Iris pigment epithelial cell (primary cell): ENCODE measurements at regions not wholly inside any gene's neighbourhood (a gene's known extent, or its start where the extent isn't known, plus 50 kb on each side); places are given as distances from the start of the nearest gene placed in this dataset.
"Not testable (repeated sequence)": the region's sequence is repeated elsewhere in the genome, so short reads cannot be mapped to it uniquely, and the experiment has no call there.

ENCODE experiments used
- DNase-seq: peaks from one replicate; pipeline ENCODE4 v3.0.0-alpha.2; 2011; ENCODE audit warnings: low read depth

DNA sequence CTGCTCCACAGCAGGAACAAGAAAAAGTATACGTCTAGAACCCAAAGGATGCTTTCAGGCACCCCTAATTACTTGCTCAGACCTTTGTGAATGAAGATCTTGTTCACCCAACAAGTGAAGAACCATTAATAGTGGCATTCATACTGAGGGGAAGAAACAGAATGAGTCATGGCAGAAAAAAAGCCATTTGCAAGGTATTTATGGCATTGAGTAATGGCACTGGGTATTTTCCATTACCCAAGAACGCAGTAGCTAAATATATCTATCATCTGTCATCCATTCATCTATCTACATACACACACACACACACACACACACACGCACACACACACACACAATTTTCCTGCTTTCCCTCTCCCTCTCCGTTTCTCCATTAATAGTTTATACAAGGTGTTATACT is 56.4 kb upstream of the XIRP2 start:
- peak; percentile 9 for DNase-seq

DNA sequence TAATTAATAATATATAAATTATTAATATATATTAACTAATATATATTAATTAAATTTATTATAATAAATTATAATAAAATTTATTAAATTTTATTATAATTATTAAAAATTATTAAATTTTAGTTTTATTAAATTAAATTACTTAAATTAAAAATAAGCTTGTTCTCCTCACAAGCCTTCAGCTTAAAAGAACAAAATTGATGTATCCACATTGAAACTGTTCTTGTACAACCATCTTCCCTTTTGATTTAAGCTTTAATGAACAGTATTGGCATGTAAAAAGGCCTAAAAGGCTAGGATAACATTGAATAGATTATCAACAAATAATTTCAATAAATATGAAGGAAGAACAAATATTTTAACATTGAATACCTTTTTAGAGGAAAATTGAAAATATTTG is 62.4 kb upstream of the XIRP2 start:
- no peak for DNase-seq

DNA sequence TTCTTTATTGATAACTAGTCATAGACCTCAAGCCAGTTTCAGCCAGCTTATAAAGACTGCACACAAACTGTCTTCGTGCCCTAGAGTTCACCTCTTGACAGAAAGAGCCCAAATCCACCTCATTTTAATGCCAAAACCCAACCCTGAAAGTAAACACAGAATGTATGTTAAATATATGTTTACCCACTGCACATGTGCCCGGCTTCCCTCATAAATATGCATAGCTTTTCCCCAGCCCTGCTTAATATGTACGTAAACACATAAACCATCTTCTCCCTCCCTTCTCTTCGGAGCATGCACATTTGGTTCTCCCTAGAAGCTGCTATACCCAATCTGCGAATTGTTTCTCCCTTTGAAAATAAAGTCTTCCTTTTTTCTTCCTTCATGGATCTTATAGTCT is 73.9 kb upstream of the XIRP2 start:
- no peak for DNase-seq

DNA sequence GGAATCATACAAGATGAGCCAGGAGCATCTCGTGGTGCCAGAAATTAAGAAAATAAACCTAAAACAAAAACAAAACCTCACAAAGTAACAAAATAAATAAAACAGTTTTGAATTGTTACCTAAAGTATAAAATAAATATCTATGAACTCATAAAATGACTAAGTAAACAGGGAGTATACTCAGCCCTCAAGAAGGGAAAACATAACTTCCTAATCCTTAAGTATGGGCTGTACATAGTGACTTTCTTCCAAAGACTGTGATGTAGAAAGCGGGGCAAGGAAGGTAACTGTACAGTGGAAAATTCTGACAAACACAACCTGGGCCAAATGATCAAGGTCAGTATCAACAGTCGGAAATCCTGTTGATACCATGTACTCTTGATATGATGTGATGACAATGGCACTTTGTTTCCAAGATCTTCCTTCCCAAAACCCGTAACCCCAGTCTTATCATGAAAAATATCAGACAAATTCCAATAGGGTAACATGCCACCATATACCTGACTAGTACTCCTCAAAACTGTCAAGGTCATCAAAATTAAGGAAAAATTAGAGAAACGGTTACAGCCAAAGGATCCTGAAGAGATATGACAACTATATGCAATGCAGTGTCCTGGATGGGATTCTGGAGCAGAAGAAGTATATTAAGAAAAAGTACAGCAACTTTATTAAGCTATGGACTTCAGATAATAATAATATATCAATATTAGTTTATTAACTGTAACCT is 76.0 kb upstream of the XIRP2 start:
- no peak for DNase-seq

DNA sequence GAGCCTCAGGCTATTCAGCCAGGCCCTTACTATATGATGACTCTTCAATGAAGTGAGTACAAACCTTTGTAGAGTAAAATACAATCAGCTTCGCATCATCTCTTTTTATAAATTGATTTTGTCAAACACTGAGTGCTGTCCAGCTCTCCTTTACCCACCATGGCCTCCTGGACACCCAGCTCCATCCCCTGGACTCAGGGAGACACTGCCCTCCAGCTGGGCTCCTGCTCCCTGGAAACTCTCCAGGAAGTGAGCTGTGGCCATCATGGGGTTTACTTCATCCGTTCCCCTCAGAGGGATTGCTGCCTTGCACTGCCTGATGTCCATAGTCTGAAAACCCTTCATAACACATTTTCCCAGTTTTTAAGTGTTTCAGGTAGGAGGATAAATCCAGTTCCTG is 82.5 kb upstream of the XIRP2 start:
- no peak for DNase-seq

DNA sequence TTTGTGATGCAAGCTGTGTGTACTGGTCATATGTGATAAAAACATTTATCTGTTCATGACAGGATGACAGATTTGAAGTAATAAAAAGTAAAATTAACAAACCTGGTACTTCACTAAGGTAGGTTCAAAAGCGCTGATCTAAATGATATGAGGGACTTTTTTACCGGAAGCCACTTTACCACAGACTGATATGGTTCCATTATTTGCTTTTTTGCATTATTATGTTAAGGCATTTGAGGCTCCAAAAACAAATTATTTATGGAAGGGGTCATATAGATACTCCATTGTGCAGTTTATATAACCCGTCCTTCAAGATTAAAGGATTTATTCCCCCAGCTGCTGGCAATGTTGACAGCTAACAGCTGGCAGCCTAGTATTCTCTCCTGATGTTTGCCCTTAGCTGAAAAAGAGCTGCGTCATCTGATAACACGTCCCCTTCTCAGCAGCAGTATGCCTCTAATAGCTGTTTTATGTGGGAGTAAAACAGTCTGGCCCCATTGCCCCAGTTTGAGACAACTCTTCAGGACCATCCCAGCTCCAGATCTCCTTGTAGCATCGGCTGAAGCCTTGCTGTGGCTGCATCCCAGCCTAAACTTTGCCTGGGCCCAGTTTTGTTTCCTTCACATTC is 84.8 kb upstream of the XIRP2 start:
- DNase-seq: peak; percentile 6

DNA sequence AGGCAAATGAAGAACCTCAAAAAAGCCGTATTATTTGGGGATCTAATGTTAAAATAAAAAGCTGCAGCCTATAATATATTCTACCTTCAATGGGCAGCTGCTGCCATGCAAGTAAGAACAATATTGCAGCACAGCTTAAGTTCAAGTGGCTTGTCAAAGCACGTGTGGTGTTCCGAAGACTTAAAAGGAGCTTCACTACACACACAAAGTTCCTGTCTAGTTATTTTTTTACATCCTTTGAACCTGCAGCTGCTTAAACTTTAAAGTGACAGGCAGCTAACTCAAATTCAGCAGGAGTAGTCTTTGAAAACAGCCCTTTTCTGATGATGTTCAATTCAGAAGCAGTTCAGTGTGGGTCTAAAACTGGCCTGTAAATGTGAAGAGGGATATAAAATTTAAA is 85.8 kb upstream of the XIRP2 start:
- no peak for DNase-seq

DNA sequence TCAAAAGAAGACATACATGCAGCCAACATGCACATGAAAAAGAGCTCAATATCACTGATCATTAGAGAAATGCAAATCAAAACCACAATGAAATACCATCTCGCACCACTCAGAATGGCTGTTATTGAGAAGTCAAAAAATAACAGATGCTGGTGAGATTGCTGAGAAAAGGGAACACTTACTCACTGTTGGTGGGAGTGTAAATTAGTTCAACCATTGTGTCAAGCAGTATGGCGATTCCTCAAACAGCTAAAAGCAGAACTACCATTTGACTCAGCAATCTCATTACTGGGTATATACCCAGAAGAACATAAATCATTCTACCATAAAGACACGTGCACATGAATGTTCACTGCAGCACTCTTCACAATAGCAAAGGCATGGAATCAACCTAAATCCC is 95.5 kb upstream of the XIRP2 start:
- DNase-seq: no peak

DNA sequence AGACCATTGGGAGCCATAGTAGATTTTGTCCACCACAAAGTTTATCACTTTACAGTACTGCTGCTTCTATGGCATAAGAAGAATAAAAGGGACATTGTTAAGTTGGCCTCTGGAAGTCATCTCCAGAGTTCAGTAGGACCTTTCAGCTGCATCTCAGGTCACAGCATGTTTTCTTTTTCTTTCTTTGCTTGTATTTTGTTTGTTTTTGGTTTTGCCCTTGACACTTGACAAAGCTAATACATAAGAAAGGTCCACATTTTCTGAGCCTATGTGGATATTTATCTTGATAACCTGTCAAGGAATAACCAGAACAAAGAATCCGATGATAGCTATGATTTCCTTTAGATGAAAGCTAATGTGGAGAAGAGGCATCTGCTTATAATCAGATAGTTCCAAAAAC is 101.6 kb upstream of the XIRP2 start:
- DNase-seq: no peak

DNA sequence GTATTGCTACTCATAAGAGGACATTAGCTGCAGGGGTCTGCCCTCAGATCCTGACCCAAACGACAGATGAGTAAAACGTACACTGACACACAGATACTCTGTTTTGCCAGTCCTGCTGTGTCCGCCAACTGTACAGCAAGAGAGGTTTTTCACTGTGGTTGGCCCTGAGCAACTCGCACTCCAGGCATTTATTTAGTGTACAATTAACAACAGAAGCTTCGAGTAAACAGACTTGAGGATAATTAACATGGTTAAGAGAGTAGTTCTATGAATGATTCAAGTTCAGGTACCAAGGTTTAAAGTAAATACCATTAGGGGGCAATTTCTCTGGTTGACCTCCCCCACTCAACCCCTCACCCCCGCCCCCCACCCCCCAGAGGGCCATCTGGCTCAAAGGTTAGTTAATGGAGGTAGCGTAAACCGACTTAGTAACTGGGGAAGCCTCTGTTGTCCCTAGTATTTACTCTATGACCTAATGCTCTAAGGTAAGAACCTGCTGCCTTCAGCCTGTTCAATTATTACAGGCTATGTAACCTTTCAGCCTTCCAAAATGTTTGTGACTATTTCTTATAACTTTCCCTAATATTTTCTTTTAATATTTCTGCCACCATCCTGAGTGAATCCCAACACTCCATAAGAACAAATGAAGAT is 103.9 kb upstream of the XIRP2 start:
- no peak for DNase-seq

DNA sequence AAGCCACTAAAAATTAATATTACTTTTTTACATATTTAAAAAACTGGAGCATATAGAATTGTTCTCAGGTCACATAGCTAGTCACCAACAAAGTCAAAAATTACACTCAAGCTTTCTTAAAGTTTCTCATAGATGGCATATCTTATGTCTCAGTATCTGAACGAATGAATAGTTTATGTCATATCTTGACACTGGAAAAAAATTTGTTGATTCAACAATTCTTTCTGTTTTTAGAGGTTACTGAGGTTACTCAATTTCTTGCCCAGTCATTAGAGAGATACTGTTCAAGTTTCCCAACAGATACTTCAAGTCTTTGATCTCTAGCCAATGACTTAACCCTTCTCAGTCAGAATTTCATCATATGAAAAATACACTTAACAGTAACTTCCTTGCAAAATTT is 113.1 kb upstream of the XIRP2 start:
- DNase-seq: peak; percentile 0

DNA sequence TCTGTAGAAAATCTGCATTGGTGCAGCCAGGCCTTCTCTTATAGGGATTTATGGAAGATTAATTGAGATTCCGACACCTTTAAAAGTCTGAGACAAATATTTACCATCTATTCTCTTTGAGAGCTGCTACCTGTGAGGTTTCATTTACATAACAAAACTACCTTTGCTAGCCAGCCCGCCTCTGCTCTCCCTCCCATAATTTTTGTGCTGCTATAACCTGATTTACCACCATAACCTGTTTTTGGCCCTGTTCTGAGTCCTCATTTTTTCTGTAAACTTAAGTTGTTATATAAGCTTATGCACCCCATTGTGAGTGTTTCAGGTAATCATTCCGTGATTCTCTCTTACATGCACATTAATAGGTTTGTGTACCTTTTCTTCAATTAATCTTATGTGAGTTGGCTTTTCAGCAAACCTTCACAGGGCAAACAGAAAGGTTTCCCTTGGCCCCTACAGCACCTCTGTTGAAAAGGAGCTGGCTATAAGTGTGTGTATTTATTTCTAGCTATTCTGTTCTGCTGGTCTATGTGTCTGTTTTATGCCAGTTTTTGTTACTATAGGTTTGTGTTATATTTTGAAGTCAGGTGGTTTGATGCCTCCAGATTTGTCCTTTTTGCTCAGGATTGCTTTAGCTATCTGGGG is 114.9 kb upstream of the XIRP2 start:
- DNase-seq: no peak

DNA sequence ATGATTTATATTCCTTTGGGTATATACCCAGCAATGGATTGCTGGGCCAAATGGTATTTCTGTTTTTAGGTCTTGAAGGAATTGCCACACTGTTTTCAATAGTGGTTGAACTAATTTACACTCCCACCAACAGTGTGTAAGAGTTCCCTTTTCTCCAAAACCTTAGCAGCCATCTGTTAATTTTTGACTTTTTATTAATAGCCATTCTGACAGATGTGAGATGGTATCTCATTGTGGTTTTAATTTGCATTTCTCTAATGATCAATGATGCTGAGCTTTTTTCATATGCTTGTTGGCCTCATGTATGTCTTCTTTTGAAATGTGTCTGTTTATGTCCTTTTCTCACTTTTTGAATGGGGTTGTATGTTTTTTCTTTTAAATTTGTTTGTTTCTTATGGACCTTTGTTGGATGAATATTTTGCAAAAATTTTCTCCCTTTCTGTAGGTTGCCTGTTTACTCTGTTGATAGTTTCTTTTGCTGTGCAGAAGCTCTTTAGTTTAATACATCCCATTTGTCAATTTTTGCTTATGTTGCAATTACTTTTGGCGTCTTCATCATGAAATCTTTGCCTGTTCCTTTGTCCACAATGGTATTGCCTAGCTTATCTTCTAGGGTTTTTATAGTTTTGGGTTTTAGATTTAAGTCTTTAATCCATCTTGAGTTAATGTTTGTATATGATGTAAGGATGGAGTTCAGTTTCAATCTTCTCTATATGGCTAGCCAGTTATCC is 119.7 kb upstream of the XIRP2 start:
- no peak for DNase-seq

DNA sequence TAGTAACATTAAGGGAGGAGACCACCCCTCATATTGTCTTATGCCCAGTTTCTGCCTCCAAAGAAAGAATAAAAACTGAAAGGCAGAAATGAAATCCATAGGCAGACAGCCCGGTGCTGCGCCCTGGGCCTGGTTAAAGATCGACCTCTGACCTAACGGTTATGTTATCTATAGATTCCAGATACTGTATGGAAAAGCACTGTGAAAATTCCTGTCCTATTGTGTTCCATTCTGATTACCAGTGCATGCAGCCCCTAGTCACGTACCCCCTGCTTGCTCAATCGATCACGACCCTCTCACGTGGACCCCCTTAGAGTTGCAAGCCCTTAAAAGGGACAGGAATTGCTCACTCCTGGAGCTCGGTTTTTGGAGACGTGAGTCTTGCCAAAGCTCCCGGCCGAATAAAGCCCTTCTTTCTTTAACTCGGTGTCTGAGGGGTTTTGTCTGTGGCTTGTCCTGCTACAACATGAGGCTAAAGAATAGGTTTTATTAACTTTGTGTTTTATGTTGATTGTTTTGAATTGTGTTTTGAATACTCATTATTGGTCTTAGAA is 121.4 kb upstream of the XIRP2 start:
- DNase-seq: not testable (repeated sequence)

DNA sequence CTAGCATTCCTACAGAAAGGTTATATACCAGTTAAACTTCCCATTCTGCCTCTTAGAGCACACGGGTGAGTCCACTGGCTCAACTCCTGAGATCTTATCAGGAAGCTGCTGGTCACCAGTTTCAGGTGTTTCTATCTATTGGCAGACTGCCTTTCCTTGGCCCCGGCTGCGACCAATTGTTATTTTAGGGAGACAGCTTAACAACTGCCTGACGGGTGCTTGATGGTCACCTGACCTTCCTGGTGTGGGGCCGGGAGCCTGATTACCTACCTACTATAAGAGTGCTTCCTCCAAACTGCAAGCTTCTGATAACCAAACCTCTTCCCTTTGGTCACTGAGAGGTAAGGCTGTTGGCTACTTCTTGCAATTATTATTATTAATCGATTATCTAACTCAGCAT is 122.1 kb upstream of the XIRP2 start:
- no peak for DNase-seq

DNA sequence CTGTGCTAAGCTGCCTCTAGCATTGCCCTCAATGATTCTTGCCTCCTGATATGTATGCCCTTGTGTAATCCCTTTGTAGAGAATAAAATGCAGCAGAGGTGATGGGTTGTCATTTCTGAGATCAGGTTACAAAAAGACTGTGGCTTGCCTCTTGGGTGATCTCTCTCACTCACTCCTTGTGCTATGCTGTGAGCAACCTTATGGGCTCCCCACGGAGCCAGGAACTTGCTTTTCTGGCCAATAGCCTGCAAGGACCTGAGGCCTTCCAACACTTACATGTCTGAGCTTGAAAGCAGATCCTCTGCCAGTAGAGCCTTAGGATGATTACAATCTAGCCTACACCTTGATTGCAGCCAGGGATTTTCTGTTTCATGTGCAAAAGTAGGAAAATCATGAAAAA is 123.1 kb upstream of the XIRP2 start:
- peak; percentile 34 for DNase-seq

DNA sequence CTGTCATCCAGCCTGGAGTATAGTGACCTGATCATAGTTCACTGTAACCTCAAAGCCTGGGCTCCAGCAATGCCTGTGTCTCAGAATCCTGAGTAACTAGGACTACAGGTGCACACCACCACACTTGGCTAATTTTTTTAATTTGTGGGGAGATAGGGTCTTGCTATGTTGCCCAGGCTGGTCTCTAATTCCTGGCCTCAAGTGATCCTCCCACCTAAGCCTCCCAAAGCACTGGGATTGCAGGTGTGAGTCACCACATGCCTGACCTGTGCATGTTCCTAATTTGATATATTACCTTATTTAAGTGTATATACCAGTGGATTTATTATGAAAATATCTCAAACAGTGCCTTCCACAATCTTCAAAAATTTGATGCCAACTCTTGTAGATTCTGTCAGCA is 123.6 kb upstream of the XIRP2 start:
- no peak for DNase-seq

DNA sequence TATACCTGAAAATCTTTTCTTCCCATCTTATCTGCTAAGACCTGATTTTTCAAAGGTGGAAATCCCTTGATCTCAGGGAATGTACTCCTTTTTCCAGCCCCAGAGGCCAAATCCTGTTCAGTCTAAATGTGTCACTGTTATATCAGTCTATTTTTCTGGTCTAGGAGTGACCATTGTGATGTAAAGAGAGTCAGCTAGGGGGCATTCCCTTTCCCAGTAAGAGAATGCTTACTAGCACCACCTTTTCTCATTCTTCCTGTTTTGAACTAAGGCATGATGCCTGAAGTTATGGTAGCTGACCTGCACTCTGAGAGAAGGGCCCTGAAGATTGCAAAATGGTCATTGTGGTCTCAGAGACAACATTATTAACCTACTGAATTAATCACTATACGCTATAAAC is 124.1 kb upstream of the XIRP2 start:
- no peak for DNase-seq

DNA sequence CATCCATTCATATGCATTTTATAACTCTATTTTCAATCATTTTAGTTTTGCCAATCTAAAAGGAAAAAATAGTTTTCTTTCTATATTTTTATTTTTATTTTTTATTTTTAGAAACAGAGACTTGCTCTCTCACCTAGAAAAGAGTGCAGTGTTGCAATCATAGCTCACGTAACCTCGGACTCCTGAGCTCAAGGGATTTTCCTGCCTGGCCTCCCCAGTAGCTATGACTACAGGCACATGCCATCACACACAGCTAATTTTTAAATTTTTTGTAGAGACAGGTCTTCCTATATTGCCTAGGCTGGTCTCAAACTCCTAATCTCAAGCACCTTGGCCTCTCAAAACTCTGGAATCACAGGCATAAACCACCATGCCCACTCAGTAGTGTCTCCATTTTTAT is 125.5 kb upstream of the XIRP2 start:
- DNase-seq: peak; percentile 0

DNA sequence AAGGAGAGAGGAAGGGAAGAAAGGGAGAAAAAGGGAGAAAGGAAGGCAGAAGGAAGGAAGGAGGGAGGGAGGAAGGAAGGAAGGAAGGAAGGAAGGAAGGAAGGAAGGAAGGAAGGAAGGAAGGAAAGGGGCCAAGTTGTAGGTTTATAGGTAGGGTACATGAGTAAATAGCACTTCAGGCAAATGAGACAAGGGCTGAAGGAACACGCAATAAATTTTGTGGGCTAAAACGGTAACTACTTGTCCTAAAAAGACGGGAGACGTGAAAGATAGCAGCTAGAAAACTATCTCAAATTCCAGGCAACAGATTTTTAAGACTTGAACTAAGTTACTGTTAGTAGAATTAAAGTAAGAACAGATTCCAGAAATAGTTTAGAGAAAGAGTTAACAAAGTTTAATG is 129.3 kb upstream of the XIRP2 start:
- no peak for DNase-seq

DNA sequence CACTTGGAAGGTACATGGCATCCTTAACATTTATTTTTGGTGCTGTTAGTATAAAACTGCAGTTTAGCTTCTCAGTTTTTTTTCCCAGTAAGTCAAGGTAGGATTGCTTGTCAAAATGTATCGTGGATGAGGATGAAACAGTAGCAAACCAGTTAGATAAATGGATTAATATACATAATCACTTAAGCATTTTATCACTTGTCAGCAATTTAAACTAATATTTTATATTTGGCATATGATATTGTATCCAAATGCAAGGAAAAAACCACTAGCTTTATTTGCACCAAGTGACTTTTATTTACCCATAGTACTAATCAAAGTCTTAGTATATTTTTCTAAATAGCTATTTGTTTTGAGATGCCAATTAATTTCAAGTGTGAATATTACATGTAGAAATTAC is 137.7 kb upstream of the XIRP2 start:
- no peak for DNase-seq

DNA sequence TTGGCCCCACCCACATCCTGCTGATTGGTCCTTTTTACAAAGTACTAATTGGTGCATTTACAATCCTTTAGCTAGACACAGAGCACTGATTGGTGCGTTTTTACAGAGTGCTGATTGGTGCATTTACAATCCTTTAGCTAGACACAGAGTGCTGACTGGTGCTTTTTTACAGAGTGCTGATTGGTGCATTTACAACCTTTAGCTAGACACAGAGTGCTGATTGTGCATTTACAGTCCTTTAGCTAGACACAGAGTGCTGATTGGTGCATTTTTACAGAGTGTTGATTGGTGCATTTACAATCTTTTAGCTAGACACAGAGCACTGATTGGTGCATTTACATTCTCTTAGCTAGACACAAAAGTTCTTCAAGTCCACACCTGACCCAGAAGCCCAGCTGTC is 144.2 kb upstream of the XIRP2 start:
- not testable (repeated sequence) for DNase-seq
